HG03565 (cell line): ENCODE measurements at regions not wholly inside any gene's neighbourhood (a gene's known extent, or its start where the extent isn't known, plus 50 kb on each side); places are given as distances from the start of the nearest gene placed in this dataset.

Experiments
- ATAC-seq: cut with Tn5 transposase; IDR thresholded peaks from one replicate; pipeline ENCODE4 v1.9.1; 2021; ENCODE audit warnings: mild to moderate bottlenecking, moderate library complexity; ENCODE audit not compliant: unreplicated experiment

DNA sequence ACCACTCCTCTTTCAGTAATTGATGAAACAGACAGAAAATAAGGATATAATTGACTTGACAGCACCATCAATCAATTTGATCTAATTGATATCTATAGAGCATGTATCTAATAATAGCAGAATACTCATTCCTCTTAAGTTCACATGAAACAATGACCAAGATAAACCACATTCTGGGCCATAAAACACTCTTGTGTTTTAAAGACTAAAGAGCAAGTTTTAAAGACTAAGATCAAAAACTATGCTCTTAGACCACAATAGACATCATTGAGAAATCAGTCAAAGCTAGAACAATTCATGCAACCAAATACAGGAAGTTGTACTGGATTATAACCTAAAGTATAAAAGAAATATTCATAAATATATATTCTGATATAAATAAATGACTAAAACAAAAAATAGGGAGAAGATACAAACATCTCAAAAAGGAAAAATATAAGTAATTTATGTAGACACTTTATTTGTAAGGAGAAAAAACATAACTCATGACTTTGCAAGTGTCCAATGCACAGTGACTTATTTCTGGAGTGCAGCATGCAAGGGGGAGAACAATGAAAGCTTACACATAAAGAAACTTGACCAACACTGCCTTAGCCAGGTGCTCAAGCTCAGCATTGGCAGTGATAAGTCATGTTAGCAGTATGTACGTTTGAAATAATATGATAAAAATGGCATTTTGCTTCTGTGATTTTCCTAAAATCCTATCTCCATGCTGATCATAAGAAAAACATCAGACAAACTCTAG, 312.7 kb upstream of the IGFBP3 start:
- ATAC-seq, result peak; percentile 89

DNA sequence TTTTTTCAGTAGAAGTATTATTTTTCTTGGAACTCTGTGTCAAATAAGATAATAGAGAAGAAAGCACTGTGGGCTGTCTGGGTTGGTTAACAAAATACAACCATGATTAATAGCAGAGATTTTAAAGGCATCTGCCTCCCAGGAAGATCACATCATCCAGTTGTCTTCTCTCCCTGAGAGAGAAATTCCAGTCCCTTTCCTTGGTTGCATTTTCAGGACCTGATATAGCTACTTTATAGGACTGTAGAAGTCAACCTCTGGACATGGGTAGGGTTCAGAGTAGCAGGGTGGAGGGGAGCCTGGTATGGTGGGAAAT, 309.9 kb upstream of the IGFBP3 start:
- no peak for ATAC-seq

GRCh38 chr7:46230298-46230989, 309.4 kb upstream of the IGFBP3 start:
- ATAC-seq, result no peak

DNA sequence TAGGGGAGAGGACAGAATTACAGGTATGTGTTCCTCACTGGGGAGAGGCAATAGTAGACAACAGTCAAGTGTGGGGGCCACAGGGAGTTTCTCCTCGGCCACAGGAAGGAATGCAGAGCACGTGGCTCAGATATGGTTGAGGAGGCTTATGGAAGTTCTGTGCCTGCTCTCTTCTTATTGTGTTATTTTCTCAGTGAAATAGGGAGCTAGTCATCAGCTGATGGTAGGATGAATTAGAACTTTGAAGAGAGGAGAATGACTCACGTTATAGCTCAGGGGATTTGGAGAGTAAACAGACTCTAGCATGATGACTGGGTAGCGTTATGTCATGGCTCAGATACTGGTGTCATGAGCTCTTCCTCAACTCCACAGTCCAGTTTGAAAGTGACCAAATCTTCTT, 308.3 kb upstream of the IGFBP3 start:
- ATAC-seq, result no peak

DNA sequence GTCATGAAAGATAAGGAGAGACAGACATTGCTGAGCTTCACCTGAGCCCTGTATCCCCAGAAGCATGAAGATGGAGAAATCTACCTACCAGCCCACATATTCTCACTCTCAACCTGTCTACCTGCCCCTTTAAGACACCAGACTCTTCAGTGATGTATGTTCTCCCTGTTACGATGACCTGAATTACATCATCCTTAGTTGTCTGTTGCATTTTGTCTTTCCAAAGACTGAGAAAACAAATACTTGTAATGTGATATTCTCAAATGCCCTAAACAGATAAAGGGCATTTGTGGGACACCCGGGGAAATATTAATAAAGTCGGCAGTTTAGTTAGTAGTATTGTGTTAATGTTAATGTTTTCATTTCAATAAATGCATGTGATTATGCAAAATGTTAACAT, 305.8 kb upstream of the IGFBP3 start:
- no peak for ATAC-seq

DNA sequence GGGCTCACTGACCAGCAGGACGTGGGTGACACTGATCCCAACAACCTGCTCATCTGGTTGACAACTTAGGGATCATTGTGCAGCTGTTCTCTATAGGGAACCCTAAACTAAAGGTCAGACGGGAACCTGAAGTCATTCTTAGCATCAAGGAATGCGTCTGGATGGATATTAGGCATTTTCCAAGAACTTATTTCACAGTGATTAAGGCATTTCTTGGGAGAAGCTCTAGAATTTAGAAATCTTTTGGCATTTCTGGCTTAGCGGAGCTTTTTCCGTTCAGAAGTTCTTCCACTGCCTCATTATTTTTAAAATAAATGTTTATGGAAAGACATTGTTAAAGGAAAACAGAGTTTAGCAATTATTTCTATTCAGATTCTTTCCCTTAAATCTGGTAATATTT, 303.3 kb upstream of the IGFBP3 start:
- no peak for ATAC-seq

GRCh38 chr7:46220066-46220630, 299.1 kb upstream of the IGFBP3 start:
- ATAC-seq, result no peak

DNA sequence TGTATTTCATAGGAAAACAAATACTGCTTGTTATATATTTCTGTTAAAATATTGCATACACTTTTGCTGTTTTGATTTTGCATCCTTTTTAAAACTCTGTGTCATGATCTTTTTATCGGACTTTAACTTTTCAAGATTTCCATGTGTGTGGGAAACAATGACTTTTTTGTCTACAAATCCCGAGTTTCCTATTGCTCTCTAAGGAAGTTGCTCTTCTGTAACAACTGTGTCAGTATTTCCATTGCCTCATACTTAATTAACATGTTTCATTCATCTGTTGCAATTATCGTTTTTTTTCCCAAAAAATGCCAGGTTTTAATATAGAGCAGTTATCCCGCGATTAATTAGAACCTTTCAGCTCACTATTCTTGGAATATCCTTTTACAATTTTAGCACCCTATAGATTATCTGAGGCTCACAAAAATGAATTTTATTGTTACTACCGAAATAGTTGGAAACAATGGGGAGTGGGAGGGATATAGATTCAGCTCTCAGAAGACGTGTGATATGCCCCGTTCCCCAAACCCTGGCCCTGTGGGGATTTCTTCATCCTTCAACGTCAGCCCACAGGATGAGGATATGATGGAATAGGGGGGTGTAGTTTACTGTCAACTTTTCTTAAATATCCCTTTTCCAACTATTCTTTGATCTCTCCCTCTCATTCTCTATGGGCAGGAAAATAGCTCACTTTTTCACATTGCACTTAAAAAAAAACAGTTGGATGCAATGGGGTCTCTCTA, 297.6 kb upstream of the IGFBP3 start:
- ATAC-seq, result no peak

DNA sequence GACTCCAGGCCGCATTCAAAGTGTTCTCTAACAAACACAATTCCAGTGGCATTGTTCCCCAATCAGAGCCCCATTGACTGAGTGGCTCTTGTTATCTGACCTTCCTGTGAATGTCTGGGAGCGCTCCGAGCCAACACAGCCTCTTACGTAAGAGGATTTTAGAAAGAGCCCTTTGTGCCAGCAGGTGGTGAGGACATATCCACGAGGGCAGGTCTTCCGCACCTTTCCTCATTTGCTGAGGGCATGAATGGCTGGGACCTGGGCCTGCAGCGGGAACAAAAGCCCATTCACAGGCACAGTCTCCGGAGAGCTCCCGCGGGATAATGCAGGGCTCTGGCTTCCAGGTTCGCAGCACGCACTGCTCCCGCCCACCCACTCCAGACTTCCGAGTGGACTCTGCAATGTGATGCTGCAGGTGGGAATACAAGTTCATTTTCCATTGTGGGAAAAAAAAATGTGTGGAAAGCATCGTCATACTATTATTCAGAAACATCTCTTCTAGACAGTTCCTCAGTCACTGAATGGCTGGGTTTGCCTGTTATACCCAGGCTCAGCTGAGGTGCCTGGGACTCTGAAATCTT, 295.0 kb upstream of the IGFBP3 start:
- no peak for ATAC-seq

- no peak for ATAC-seq
Measured at GRCh38 chr7:46214526-46214925, 293.5 kb upstream of the IGFBP3 start.

DNA sequence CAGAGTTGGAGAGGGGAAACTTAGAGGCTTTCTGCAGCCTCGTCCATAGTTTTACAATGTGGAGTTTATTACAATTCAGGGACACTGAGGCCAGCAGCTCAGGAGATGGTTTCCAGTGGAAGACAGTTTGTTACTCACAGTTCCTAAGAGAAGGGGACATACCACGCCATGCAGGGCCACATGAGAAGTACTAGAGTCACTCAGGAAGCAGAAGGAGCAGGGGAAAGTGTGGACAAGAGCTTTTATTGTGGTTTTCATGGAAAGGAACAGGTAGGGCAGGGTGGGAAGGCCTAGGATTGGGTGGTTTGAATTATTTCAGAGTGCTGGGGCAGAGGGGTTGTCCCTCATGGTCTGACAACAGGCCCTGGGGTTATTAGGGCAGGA, 292.1 kb upstream of the IGFBP3 start:
- ATAC-seq, result no peak

- ATAC-seq, result no peak
Measured at GRCh38 chr7:46212425-46213153, 291.5 kb upstream of the IGFBP3 start.

GRCh38 chr7:46210467-46210866, 289.4 kb upstream of the IGFBP3 start:
- ATAC-seq, result no peak

DNA sequence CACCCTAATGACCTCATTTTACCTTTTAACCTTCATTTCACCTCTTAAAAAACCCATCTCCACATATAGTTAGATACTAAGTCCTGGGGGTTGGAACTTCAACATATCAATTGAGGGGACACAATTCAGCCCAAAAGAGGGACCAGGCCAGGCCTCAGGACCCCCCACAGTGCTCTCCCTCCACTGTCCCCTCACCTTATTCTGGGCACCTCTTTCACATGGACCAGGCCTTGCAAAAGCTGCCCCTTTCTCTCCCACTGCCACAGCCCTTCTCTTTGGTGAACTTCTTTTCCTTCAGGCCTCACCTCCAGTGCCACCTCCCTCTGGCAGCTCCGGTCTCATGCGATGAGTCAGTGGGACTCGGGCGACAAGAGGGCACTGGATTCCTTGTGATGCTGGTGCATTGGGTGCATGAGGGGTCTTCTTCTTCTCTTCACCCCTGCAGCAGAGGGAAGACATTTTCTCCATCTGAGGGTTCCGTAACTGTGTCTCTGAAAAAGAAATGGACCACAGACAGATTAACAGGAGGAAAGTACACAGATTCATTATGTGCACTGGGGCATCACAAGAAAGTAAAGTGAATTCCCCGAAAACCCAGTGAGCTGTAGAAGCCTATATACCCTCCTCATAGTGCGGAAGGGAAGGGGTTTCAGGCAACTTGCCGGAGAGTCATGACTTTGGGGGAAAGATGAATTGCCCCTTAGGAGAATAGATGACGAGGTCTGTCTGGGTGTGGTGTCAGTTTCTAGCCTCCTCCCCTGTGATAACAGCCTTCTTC, 288.7 kb upstream of the IGFBP3 start:
- ATAC-seq, result no peak

- ATAC-seq, result no peak
Measured at GRCh38 chr7:46208635-46209525, 287.8 kb upstream of the IGFBP3 start.

GRCh38 chr7:46207931-46208634, 287.0 kb upstream of the IGFBP3 start:
- ATAC-seq, result no peak

DNA sequence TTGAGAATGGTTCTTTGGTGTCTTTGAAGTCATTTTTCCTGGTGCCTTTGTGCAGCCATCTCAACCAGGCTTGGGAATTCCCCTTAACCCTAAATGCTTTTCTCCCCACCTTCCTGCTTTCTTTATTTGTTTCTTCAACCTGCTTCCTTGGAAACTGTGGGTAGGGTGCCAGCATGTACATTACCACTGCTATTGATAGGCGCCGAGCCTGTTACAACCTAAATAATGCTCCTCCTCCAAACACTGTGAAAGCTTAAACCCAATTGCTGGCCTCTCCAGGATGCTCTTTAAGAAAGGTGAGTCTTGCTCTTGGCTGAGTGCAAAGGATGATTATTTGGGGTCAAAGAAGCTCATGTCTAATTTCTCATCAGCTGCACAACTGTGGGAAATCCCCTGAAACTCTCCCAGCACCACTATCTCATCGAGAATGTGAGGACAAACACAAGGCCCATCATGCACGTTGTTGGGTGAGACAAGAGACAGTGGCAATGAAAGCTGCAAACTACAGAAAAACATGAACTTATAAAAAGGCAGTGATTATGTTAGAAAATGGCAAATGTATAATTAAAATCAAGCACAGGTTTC, 285.5 kb upstream of the IGFBP3 start:
- ATAC-seq, result no peak

DNA sequence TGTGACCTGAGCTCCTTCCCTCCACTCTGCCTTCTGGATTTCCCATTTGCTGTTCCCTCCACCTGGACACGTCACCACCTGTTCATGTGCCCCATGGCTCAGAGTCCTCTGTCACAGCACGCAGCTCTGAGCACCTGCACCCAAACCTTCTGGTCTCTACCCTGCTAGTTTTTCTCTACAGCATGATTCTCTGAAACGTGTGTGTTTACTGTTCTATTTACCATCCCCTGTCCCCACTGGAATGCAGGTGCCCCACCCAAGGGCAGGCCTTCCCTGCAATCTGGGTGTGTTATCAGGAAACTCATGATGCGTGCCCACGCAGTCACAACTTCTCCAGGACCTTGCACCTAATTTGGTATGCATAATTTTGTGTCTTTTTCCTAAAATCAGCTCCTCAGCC, 284.4 kb upstream of the IGFBP3 start:
- no peak for ATAC-seq
